ENCODE measurements at regions not wholly inside any gene's neighbourhood (a gene's known extent, or its start where the extent isn't known, plus 50 kb on each side); places are given as distances from the start of the nearest gene placed in this dataset.

GRCh38 chr10:76764177-76764576, 873.4 kb downstream of the KCNMA1 start:
- TF ChIP-seq ZNF274 (IDR thresholded peaks at IDR 0.05; ENCODE audit: low read depth, low read length): no peak
- TF ChIP-seq POLR2A (IDR thresholded peaks at IDR 0.05; ENCODE audit: borderline replicate concordance, extremely low read depth, insufficient read depth, insufficient read length): no peak
